GM21447 (cell line): ENCODE measurements at regions not wholly inside any gene's neighbourhood (a gene's known extent, or its start where the extent isn't known, plus 50 kb on each side); places are given as distances from the start of the nearest gene placed in this dataset.

Experiments
- ATAC-seq: cut with Tn5 transposase; IDR thresholded peaks from one replicate; pipeline ENCODE4 v1.9.1; 2021; ENCODE audit not compliant: unreplicated experiment

DNA sequence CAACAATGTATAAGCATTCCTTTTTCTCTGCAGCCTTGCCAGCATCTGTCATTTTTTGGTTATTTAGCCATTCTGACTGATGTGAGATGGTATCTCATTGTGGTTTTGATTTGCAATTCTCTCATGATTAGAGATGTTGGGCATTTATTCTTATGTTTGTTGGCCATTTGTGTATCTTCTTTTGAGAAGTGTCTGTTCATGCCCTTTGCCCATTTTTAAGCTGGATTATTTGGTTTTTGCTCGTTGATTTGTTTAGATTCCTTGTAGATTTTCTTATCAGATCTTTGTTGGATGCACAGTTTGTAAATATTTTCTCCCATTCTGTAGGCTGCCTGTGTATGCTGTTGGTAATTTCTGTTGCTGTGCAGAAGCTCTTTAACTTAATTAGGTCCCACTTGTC lies 259.6 kb upstream of the SESN3 start:
- ATAC-seq, result no peak

DNA sequence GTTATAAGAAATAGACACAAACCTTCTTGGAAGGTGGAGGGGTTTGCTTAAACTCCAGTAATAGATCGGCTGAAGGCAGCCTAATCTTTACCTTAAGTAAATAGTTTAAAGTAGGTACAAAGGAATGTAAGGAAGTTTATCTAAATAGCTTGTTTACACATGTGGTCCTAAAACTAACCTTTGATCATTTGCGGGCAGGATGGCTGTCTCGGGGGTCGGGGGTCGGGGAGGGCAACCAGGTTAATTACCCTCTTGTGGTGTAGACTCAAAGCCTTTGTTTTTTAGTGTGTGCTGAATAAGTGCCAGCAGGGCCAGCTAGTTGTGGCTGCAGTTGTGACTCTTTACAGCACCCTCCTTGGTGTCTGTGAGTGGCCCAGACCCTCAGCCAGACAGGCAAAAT lies 256.9 kb upstream of the SESN3 start:
- ATAC-seq, result no peak

- peak; percentile 96 for ATAC-seq
Observed at GRCh38 chr11:95487391-95487790, 256.4 kb upstream of the SESN3 start.

- ATAC-seq, result no peak
Observed at GRCh38 chr11:95486979-95487378, 256.0 kb upstream of the SESN3 start.

- no peak for ATAC-seq
Observed at GRCh38 chr11:95486466-95486865, 255.5 kb upstream of the SESN3 start.

GRCh38 chr11:95485115-95485900 lies 254.3 kb upstream of the SESN3 start:
- ATAC-seq, result no peak

DNA sequence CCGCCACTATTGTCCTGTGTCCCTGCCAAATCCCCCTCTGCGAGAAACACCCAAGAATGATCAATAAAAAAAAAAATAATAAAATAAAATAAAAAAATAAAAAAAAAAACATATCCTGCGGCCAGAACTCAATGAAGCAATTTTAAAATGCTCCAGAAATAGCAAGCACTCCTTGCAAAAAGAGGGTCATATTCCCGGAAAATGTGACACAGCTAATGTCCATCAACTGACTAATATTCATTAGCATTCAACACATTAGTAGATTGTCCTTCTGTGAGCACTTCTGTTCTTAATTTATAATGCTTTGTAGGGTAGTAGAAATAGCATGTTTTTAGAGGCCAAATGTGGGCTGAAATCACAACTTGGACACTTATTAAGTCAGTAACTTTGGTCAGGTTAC lies 252.3 kb upstream of the SESN3 start:
- no peak for ATAC-seq

GRCh38 chr11:95478003-95478402 lies 247.0 kb upstream of the SESN3 start:
- no peak for ATAC-seq

GRCh38 chr11:95469258-95469657 lies 238.3 kb upstream of the SESN3 start:
- no peak for ATAC-seq

- ATAC-seq, result peak; percentile 73
Observed at GRCh38 chr11:95466416-95466815, 235.4 kb upstream of the SESN3 start.

DNA sequence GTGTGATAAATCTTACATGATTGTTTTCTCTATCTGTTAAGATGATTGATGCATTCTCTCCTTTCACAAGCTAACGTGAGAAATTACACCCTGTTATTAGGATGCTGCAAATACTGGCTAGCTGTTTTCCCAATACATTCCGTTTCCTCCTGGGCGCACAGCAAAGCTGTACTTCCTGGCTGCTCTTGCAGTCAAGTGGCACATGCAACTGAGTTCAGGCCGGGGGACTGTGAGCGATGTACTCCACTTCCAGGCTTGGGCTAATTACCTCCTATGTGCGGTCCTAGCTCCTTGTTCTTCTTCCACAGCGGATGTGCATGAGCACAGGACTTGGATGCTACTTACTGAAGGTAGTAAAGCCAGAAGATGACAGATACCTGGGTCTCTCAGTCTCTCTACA lies 234.9 kb upstream of the SESN3 start:
- ATAC-seq, result no peak

DNA sequence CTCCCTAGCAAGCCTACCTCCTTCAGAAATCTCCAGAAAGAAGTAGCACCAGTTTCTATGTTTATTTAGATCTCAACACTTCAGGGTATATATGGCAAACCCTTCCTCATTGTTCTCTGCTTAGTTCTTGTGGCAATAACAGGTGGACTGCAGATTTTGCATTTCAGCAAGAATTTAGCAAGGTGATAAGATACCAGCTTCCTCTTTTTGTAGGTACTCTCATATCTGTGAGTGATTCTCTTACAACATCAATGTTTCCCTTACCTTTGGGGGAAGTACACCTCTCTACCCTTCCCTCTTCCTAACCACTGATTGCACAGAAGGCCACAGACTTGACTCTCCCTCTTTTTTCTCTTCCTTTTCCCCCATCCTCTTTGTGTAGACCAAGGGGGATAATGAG lies 230.9 kb upstream of the SESN3 start:
- ATAC-seq, result no peak

DNA sequence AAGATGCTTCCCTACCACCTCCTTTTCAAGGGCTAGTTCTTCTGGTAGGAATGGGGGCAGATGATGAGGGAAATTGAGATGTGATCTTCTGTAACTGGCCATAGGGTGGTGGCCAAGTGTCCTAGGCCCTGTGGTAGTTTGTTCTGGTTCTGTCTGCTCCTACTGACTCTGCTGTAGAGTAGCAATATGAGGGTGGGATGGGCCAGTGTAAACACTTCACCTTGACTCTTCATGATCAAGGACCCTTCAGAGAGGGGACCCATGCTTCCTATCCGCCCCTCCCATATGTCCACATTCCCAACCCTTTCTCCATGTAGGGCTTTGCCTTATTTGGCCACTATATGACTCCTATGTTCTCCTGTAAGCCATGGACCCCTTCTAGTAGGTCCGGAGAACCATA lies 230.3 kb upstream of the SESN3 start:
- ATAC-seq, result no peak

- no peak for ATAC-seq
Observed at GRCh38 chr11:95459291-95460042, 228.5 kb upstream of the SESN3 start.

DNA sequence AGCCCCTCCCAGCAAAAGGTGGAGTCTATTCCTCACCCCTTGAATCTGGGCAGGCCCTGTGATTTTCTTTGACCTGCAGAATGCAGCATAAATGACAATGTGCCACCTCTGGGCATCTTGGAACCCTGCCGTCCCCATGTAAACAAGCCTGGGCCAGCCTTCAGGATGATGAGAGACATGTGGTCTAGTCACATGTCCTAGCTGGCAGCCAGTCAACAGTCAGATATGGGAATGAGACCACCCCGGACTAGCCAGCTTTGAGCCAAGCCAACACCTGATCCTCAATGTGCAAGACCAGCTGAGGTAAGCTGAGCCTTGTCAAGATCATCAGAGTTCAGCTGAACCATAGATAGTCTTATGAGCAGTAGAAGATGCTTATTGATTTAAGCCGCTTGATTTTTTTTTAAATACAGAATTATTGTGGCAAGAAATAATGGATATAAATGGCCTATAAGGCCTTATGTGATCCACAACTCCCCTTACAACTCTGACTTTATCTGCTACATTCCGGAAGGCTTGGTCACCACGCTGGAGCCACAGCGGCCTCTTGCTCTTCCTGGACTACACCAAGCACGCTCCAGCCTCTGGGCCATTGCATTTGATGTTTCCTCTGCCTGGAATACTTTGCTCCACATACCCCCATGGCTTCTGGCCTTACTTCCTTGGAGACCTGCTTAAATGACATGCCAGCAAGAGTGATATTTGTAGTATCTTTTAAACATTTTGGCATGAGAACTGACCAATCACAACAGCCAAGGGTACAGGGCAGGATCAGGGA lies 225.9 kb upstream of the SESN3 start:
- no peak for ATAC-seq

- ATAC-seq, result peak; percentile 68
Observed at GRCh38 chr11:95455228-95455970, 224.4 kb upstream of the SESN3 start.

GRCh38 chr11:95453616-95454171 lies 222.7 kb upstream of the SESN3 start:
- no peak for ATAC-seq

- ATAC-seq, result no peak
Observed at GRCh38 chr11:95451682-95452081, 220.7 kb upstream of the SESN3 start.

- no peak for ATAC-seq
Observed at GRCh38 chr11:95451261-95451660, 220.3 kb upstream of the SESN3 start.

- ATAC-seq, result no peak
Observed at GRCh38 chr11:95450547-95451123, 219.6 kb upstream of the SESN3 start.
